MM.1S (cell line): ENCODE measurements at regions not wholly inside any gene's neighbourhood (a gene's known extent, or its start where the extent isn't known, plus 50 kb on each side); places are given as distances from the start of the nearest gene placed in this dataset.

Experiments used
- DNase-seq: peaks from one replicate; pipeline ENCODE4 v3.0.0-alpha.2; 2015
- H2AFZ ChIP-seq: fragments of 300-600 bp; sonication (generic); 2 replicates; pipeline ENCODE4 v1.6.0; 2016; ENCODE audit warnings: antibody characterized with exemption, low read length
- H3F3A ChIP-seq: fragments of 300-600 bp; sonication (generic); 2 replicates; pipeline ENCODE4 v1.6.1; 2016; ENCODE audit warnings: mild to moderate bottlenecking, antibody characterized with exemption, low read length, moderate library complexity, mixed read lengths; ENCODE audit not compliant: insufficient read depth
- H3K27ac ChIP-seq: fragments of 300-600 bp; sonication (generic); 2 replicates; pipeline ENCODE4 v1.5.1; 2016; ENCODE audit warnings: mild to moderate bottlenecking, low read length
- H3K27me3 ChIP-seq: fragments of 300-600 bp; sonication (generic); replicated peaks from 2 replicates; pipeline ENCODE4 v1.6.0; 2016; ENCODE audit warnings: low read length; ENCODE audit not compliant: insufficient read depth
- H3K36me3 ChIP-seq: fragments of 300-600 bp; sonication (generic); replicated peaks from 2 replicates; pipeline ENCODE4 v1.6.1; 2016; ENCODE audit warnings: mild to moderate bottlenecking, low read length, mixed read lengths; ENCODE audit not compliant: insufficient read depth
- H3K4me1 ChIP-seq: fragments of 300-600 bp; sonication (generic); 2 replicates; pipeline ENCODE4 v1.6.1; 2016; ENCODE audit warnings: low read length, mixed read lengths
- H3K4me2 ChIP-seq: fragments of 300-600 bp; sonication (generic); 2 replicates; pipeline ENCODE4 v1.6.0; 2016; ENCODE audit warnings: low read depth, low read length
- H3K4me3 ChIP-seq: fragments of 300-600 bp; sonication (generic); 2 replicates; pipeline ENCODE4 v1.5.1; 2016; ENCODE audit warnings: low read length, mixed read lengths
- H3K79me2 ChIP-seq: fragments of 300-600 bp; sonication (generic); 2 replicates; pipeline ENCODE4 v1.6.1; 2016; ENCODE audit warnings: mixed run types, low read length, mixed read lengths
- H3K9ac ChIP-seq: fragments of 300-600 bp; sonication (generic); 2 replicates; pipeline ENCODE4 v1.6.1; 2016; ENCODE audit warnings: low read length, mixed read lengths
- H3K9me2 ChIP-seq: fragments of 300-600 bp; sonication (generic); replicated peaks from 2 replicates; pipeline ENCODE4 v1.6.1; 2016; ENCODE audit warnings: mild to moderate bottlenecking, low read length, mixed read lengths; ENCODE audit not compliant: insufficient read depth
- H3K9me3 ChIP-seq: fragments of 300-600 bp; sonication (generic); replicated peaks from 2 replicates; pipeline ENCODE4 v1.6.1; 2016; ENCODE audit warnings: mild to moderate bottlenecking, low read length, mixed read lengths; ENCODE audit not compliant: insufficient read depth
- H4K20me1 ChIP-seq: fragments of 300-600 bp; sonication (generic); 2 replicates; pipeline ENCODE4 v1.6.1; 2016; ENCODE audit warnings: mild to moderate bottlenecking, low read length, moderate library complexity, mixed read lengths; ENCODE audit not compliant: insufficient read depth
- EZH2 ChIP-seq: fragments of 300-600 bp; sonication (generic); optimal IDR thresholded peaks from 2 replicates; pipeline ENCODE3; 2017; ENCODE audit warnings: low read depth, mild to moderate bottlenecking, antibody characterized with exemption, low read length, mixed read lengths
- EZH2phosphoT487 ChIP-seq: fragments of 300-600 bp; sonication (generic); IDR thresholded peaks from 2 replicates; pipeline ENCODE4 v1.6.1; 2018; ENCODE audit warnings: antibody characterized with exemption, low read length
- TF ChIP-seq, protein P1 (sequence below): fragments of 300-600 bp; sonication (generic); IDR thresholded peaks from 2 replicates; pipeline ENCODE4 v1.5.1; 2016; ENCODE audit warnings: antibody characterized with exemption, low read length, mixed read lengths

DNA sequence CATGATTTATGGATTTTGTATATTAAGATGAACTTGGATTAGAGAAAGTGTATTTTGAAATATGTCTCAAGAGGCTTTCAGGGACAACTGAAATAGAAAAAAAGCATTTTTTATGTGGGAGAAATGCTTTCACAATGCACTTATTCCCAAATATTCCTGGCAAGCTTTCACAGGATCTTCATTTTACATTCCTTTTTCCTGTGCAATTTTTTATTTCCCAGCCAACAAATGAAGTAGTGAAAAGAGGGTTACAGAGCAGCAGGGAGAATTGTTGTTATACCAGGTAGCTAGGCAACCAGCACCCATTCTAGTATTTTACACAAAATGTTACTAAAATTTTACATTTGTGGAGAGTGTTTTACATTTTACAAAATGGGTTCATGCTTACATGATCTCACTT is 167.0 kb upstream of the RPRM start:
- no peaks in the 10 kb centered on the region for H3K27me3 ChIP-seq
- no peaks in the 10 kb centered on the region for H3K36me3 ChIP-seq
- TF ChIP-seq, protein P1, sequence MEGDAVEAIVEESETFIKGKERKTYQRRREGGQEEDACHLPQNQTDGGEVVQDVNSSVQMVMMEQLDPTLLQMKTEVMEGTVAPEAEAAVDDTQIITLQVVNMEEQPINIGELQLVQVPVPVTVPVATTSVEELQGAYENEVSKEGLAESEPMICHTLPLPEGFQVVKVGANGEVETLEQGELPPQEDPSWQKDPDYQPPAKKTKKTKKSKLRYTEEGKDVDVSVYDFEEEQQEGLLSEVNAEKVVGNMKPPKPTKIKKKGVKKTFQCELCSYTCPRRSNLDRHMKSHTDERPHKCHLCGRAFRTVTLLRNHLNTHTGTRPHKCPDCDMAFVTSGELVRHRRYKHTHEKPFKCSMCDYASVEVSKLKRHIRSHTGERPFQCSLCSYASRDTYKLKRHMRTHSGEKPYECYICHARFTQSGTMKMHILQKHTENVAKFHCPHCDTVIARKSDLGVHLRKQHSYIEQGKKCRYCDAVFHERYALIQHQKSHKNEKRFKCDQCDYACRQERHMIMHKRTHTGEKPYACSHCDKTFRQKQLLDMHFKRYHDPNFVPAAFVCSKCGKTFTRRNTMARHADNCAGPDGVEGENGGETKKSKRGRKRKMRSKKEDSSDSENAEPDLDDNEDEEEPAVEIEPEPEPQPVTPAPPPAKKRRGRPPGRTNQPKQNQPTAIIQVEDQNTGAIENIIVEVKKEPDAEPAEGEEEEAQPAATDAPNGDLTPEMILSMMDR = no peak
- TF ChIP-seq EZH2phosphoT487 (no peak), EZH2 (no peak)
- H3K9me3 ChIP-seq = no peaks in the 10 kb centered on the region
- no peak overlapping the region for H3K4me2 ChIP-seq
- H3K4me3 ChIP-seq = no peak overlapping the region
- 0 out of 2 replicates have a peak, but pooled peaks cover 3% of the 10 kb centered on the region for H3K4me1 ChIP-seq
- H3F3A ChIP-seq = no peaks in the 10 kb centered on the region; the same call in 1 of the 2 replicates
- no peak overlapping the region for H3K27ac ChIP-seq
- H2AFZ ChIP-seq = no peak overlapping the region
- H3K9me2 ChIP-seq = no peaks in the 10 kb centered on the region
- no peak for DNase-seq
- H4K20me1 ChIP-seq = no peaks in the 10 kb centered on the region
- H3K9ac ChIP-seq = no peak overlapping the region
- H3K79me2 ChIP-seq = no peaks in the 10 kb centered on the region

DNA sequence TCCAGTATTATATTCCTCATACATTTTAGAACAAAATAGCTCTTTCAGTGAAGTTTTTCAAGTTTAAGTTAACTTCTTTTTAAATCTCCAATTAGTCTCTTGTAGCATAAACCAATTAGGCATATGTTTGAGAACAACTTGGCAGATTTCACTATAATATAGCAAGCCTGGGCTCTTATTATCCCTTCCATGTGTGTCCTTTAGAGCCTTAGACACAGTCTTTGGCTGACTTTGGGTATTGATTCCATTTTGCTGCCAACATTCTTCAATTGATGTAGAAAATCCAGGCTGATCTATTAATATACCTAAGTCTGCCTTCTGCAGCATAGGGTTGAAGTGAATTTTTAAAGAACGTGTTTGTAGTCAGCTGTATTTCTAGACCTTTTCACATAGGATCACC is 179.1 kb upstream of the RPRM start:
- Histone ChIP-seq H3K4me1 (no peaks in the 10 kb centered on the region), H3K4me3 (no peak overlapping the region), H3K79me2 (no peaks in the 10 kb centered on the region), H4K20me1 (no peaks in the 10 kb centered on the region), H2AFZ (no peak overlapping the region), H3K27me3 (no peaks in the 10 kb centered on the region), H3K27ac (no peak overlapping the region), H3K36me3 (no peaks in the 10 kb centered on the region), H3K4me2 (no peak overlapping the region), H3F3A (no peaks in the 10 kb centered on the region), H3K9ac (no peak overlapping the region), H3K9me2 (no peaks in the 10 kb centered on the region), H3K9me3 (no peaks in the 10 kb centered on the region)
- TF ChIP-seq EZH2phosphoT487 (no peak), EZH2 (no peak)
- TF ChIP-seq, protein P1 = no peak
- no peak for DNase-seq

DNA sequence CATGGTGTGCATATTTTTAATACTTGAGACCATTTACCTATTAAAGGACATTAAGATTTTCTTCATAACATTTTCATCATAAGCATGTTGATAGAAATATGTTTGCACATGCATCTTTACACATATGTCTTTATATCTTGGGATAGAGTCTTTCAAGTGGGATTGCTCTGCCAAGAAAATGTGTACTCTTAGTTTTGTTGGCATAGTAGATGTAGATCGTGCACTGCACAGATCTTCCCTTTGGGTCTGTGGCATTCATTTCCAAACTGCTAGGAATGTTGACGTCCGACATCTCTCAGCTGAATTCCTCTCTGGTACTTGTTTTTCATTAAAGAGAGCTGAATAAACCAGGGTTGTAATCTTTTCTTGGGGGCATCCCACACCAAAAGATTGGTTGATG is 183.2 kb upstream of the RPRM start:
- no peaks in the 10 kb centered on the region for H4K20me1 ChIP-seq
- no peak for DNase-seq
- no peak overlapping the region for H3K9ac ChIP-seq
- H3K36me3 ChIP-seq = no peaks in the 10 kb centered on the region
- H3K9me3 ChIP-seq = no peaks in the 10 kb centered on the region
- no peak overlapping the region for H2AFZ ChIP-seq
- no peak overlapping the region for H3K27ac ChIP-seq
- H3K4me3 ChIP-seq = no peak overlapping the region
- TF ChIP-seq EZH2 (no peak), EZH2phosphoT487 (no peak)
- TF ChIP-seq, protein P1 = no peak
- no peaks in the 10 kb centered on the region for H3K4me1 ChIP-seq
- H3K9me2 ChIP-seq = no peaks in the 10 kb centered on the region
- H3K4me2 ChIP-seq = no peak overlapping the region
- no peaks in the 10 kb centered on the region for H3K27me3 ChIP-seq
- no peaks in the 10 kb centered on the region for H3K79me2 ChIP-seq
- no peaks in the 10 kb centered on the region for H3F3A ChIP-seq
